Ascending aorta (tissue), 2 donors: ENCODE measurements at regions not wholly inside any gene's neighbourhood (a gene's known extent, or its start where the extent isn't known, plus 50 kb on each side); places are given as distances from the start of the nearest gene placed in this dataset.

Source experiments
- DNase-seq, 2 donors: peaks; one replicate each; pipeline ENCODE4 v3.0.0-alpha.2; 2019; ENCODE audit warnings: low spot score in 2 of 2
- H3K27ac ChIP-seq, 2 donors: fragments of 200-600 bp; sonication (generic); one replicate each; pipeline ENCODE4 v1.5.1; 2016 to 2017; ENCODE audit warnings: mild to moderate bottlenecking in 1 of 2
- H3K27me3 ChIP-seq: fragments of 200-600 bp; sonication (generic); one replicate; pipeline ENCODE4 v1.5.1; 2017
- H3K36me3 ChIP-seq, 2 donors: fragments of 200-600 bp; sonication (generic); one replicate each; pipeline ENCODE4 v1.5.1; 2016
- H3K4me1 ChIP-seq, 2 donors: fragments of 200-600 bp; sonication (generic); one replicate each; pipeline ENCODE4 v1.5.1; 2016 to 2017; ENCODE audit warnings: mild to moderate bottlenecking in 1 of 2
- H3K4me3 ChIP-seq, 2 donors: fragments of 200-600 bp; sonication (generic); one replicate each; pipeline ENCODE4 v1.5.1; 2016 to 2017; ENCODE audit warnings: mild to moderate bottlenecking in 1 of 2
- H3K9me3 ChIP-seq, 2 donors: fragments of 200-600 bp; sonication (generic); one replicate each; pipeline ENCODE4 v1.5.1; 2016
- intact Hi-C: fragments of 100-400 bp; cut with DNase I; formaldehyde crosslinking; loops from one replicate; pipeline ENCODE4 v1.15.1; 2023
- TF ChIP-seq, protein P1 (sequence below), 3 experiments: fragments of 200-600 bp in 2 of 3; fragments of 450-650 bp in 1 of 3; sonication (generic) in 2 of 3; IDR thresholded peaks; one replicate each; pipeline ENCODE4 v1.5.1; 2016 to 2019; ENCODE audit warnings: antibody characterized with exemption in 3 of 3, mild to moderate bottlenecking in 1 of 3, moderate library complexity in 1 of 3

DNA sequence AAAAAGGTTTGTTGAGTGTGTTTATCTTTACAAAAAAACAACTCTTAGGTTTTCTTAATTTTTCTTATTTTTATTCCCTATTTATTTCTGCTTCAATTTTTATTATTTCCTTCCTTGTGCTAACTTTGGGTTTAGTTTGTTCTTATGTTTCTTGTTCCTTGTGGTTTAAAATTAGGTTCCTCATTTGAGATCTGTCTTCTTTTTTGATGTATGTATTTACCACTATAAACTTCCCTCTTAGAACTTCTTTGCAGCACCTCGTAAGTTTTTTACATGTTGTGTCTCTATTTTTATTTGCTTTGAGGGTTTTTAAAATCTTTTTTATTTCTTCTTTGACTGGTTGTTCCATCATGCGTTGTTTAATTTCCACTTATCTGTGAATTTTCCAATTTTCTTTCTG lies 1217.1 kb upstream of the CELF2 start:
- Histone ChIP-seq H3K36me3 (no peaks in the 10 kb centered on the region), H3K27me3 (no peaks in the 10 kb centered on the region), H3K9me3 (no peaks in the 10 kb centered on the region), H3K4me3 (no peak overlapping the region), H3K4me1 (no peaks in the 10 kb centered on the region), H3K27ac (no peak overlapping the region)
- TF ChIP-seq, protein P1, sequence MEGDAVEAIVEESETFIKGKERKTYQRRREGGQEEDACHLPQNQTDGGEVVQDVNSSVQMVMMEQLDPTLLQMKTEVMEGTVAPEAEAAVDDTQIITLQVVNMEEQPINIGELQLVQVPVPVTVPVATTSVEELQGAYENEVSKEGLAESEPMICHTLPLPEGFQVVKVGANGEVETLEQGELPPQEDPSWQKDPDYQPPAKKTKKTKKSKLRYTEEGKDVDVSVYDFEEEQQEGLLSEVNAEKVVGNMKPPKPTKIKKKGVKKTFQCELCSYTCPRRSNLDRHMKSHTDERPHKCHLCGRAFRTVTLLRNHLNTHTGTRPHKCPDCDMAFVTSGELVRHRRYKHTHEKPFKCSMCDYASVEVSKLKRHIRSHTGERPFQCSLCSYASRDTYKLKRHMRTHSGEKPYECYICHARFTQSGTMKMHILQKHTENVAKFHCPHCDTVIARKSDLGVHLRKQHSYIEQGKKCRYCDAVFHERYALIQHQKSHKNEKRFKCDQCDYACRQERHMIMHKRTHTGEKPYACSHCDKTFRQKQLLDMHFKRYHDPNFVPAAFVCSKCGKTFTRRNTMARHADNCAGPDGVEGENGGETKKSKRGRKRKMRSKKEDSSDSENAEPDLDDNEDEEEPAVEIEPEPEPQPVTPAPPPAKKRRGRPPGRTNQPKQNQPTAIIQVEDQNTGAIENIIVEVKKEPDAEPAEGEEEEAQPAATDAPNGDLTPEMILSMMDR (IDR thresholded peaks at IDR 0.05) = no peak
- no peak for DNase-seq
- intact Hi-C loops = no loop called here

DNA sequence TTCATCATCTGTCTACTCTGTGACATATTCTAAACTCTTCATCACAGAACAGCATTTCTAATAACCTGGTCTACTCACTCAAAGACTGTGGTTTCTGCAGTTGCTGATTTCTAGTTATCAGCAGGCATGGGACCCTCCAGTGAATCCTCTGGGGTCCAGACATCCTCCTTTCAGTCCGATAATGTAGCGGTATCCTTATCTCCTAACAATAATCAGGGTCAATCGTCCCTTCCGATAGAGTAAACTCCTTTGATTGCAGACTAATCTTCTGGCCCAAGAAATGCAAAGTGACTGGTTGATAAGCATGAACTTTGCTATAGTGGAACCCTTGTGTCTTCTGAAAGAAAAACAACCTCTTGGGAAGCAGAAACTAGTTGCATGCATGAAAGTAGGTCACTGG lies 1209.8 kb upstream of the CELF2 start:
- no peaks in the 10 kb centered on the region for H3K9me3 ChIP-seq
- TF ChIP-seq, protein P1 (IDR thresholded peaks at IDR 0.05) = no peak
- DNase-seq = no peak
- no peaks in the 10 kb centered on the region for H3K36me3 ChIP-seq
- H3K27me3 ChIP-seq = no peaks in the 10 kb centered on the region
- no peak overlapping the region for H3K27ac ChIP-seq
- no peak overlapping the region for H3K4me3 ChIP-seq
- no peaks in the 10 kb centered on the region for H3K4me1 ChIP-seq
- intact Hi-C loops = no loop called here

DNA sequence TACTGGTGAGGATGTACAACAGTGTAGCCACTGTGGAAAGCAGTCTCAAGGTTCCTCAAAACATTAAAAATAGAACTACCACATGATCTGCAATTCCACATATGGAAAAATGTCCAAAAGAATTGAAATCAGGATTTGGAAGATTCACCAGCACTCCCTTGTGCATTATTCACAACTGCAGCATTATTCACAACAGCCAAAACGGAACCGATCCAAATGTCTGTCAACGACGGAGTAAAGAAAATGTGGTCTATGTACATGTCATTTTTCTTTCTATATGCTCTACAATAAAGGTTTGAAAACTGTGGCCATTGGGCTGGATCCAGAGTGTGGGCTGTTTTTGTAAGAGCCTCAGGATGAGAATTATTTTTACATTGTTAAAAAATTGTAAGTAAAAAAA lies 1206.1 kb upstream of the CELF2 start:
- Histone ChIP-seq H3K9me3 (no peaks in the 10 kb centered on the region), H3K36me3 (no peaks in the 10 kb centered on the region), H3K27me3 (no peaks in the 10 kb centered on the region), H3K4me1 (no peaks in the 10 kb centered on the region), H3K4me3 (no peak overlapping the region), H3K27ac (no peak overlapping the region)
- TF ChIP-seq, protein P1 (IDR thresholded peaks at IDR 0.05) = no peak
- no peak for DNase-seq
- intact Hi-C loops = no loop called here

DNA sequence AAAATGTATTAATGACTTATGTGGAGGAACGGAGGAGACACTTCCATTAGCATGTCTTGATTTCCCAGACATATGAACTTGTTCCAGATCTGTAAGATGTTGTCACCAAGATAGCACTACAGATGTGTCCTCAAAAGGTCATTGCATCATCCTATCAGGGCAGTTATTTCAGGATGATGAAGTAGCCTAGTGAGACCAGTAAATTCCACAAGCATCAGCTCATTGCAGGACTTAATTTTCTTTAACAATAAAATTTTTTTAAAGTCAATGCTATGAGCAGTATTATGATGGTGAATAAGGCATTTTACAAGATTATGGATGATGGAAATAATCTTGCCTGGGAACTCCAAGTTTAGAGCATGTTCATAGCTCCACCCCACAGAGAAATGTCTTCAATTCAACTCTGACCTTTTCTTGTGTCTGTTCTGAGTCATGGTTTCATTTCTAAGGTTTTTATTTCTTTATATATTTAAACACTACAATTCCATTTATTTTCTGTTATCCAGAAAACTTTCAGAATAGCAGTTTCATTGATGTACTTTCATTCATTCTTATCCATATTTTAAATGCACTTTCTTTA lies 1203.3 kb upstream of the CELF2 start:
- intact Hi-C loops = no loop called here
- H3K4me1 ChIP-seq = no peaks in the 10 kb centered on the region

DNA sequence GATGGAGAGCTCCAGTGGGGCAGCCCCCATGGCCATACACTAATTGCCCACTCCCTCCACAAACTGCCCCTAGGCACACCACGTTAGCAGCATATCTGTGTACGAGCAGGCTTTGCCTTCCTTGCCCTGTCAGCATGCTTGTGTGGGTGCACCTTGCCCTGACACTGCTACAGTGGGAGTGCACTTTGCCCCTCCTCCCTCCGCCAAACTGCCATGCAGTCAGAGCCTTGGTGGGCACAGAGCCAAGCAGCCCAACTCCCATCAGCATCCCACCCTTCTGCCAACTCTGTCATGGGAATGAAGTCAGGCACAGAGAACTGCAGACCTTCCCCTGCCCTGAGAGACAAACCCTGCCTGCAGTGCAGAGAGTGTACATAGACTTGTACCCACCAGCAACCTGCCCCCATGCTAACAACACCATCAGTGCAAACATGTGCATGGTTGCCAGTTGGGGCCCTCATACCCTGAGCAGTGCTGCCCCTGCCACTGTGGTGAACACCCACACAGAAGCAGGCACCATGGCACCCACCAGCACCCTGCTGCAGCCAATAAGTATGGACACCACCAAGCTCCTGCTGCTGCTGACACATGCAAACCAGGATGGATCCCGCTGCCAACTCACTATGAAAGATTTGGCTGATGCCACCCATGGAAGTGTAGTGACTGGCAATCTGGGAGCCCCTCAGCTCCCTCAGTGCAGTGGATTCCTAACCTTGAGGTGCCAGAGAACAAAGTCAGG lies 1197.7 kb upstream of the CELF2 start:
- no peak overlapping the region for H3K4me3 ChIP-seq
- no peaks in the 10 kb centered on the region for H3K36me3 ChIP-seq
- H3K27ac ChIP-seq = no peak overlapping the region
- intact Hi-C loops = no loop called here
- no peaks in the 10 kb centered on the region for H3K27me3 ChIP-seq
- TF ChIP-seq, protein P1 (IDR thresholded peaks at IDR 0.05) = no peak
- DNase-seq = no peak
- no peaks in the 10 kb centered on the region for H3K9me3 ChIP-seq
- H3K4me1 ChIP-seq = no peaks in the 10 kb centered on the region

More for the DNA sequence above, 1203.3 kb upstream of the CELF2 start:
- Histone ChIP-seq H3K4me3 (no peak overlapping the region), H3K36me3 (no peaks in the 10 kb centered on the region), H3K9me3 (no peaks in the 10 kb centered on the region), H3K27me3 (no peaks in the 10 kb centered on the region), H3K27ac (no peak overlapping the region)
- TF ChIP-seq, protein P1 (IDR thresholded peaks at IDR 0.05) = no peak
- no peak for DNase-seq
